HG02884 (cell line): ENCODE measurements at regions not wholly inside any gene's neighbourhood (a gene's known extent, or its start where the extent isn't known, plus 50 kb on each side); places are given as distances from the start of the nearest gene placed in this dataset.

Experiments
- ATAC-seq: cut with Tn5 transposase; IDR thresholded peaks from one replicate; pipeline ENCODE4 v1.9.1; 2021; ENCODE audit warnings: mild to moderate bottlenecking, moderate library complexity; ENCODE audit not compliant: unreplicated experiment

- ATAC-seq: no peak
Measured at GRCh38 chr6:170162775-170163404, 128.0 kb downstream of the DLL1 start.

GRCh38 chr6:170162011-170162774, 128.7 kb downstream of the DLL1 start:
- ATAC-seq: no peak

GRCh38 chr6:170160628-170161611, 130.0 kb downstream of the DLL1 start:
- ATAC-seq: no peak

- no peak for ATAC-seq
Measured at GRCh38 chr6:170160031-170160627, 130.7 kb downstream of the DLL1 start.

- no peak for ATAC-seq
Measured at GRCh38 chr6:170159022-170159965, 131.6 kb downstream of the DLL1 start.

GRCh38 chr6:170158296-170159021, 132.4 kb downstream of the DLL1 start:
- no peak for ATAC-seq

GRCh38 chr6:170157567-170158218, 133.2 kb downstream of the DLL1 start:
- no peak for ATAC-seq

- ATAC-seq: no peak
Measured at GRCh38 chr6:170156448-170157375, 134.2 kb downstream of the DLL1 start.

GRCh38 chr6:170155464-170156196, 135.2 kb downstream of the DLL1 start:
- no peak for ATAC-seq

GRCh38 chr6:170153436-170154319, 137.2 kb downstream of the DLL1 start:
- ATAC-seq: no peak

GRCh38 chr6:170152989-170153388, 137.9 kb downstream of the DLL1 start:
- ATAC-seq: no peak

GRCh38 chr6:170152124-170152926, 138.6 kb downstream of the DLL1 start:
- ATAC-seq: no peak

GRCh38 chr6:170151804-170152123, 139.1 kb downstream of the DLL1 start:
- no peak for ATAC-seq

- no peak for ATAC-seq
Measured at GRCh38 chr6:170151321-170151771, 139.5 kb downstream of the DLL1 start.

GRCh38 chr6:170150590-170150945, 140.3 kb downstream of the DLL1 start:
- ATAC-seq: no peak
